Upper lobe of left lung (tissue), 4 donors: ENCODE measurements at regions not wholly inside any gene's neighbourhood (a gene's known extent, or its start where the extent isn't known, plus 50 kb on each side); places are given as distances from the start of the nearest gene placed in this dataset.

Experiments used
- CTCF ChIP-seq, 6 experiments: fragments of 450-650 bp in 4 of 6; fragments of 200-600 bp in 2 of 6; sonication (generic) in 2 of 6; IDR thresholded peaks; one replicate each; pipeline ENCODE4 v1.5.1; 2016 to 2019; ENCODE audit warnings: antibody characterized with exemption in 6 of 6
- POLR2A ChIP-seq, 4 donors: fragments of 450-650 bp; IDR thresholded peaks; one replicate each; pipeline ENCODE4 v1.5.1; 2016 to 2017; ENCODE audit warnings: antibody characterized with exemption in 4 of 4, mild to moderate bottlenecking in 2 of 4

- TF ChIP-seq POLR2A (IDR thresholded peaks at IDR 0.05) (no peak), CTCF (IDR thresholded peaks at IDR 0.05) (no peak)
Observed at GRCh38 chr18:27579364-27579763, 394.3 kb upstream of the CHST9 start.
